Left ventricle myocardium superior (tissue), 1 donor: ENCODE measurements at regions not wholly inside any gene's neighbourhood (a gene's known extent, or its start where the extent isn't known, plus 50 kb on each side); places are given as distances from the start of the nearest gene placed in this dataset.

Experiments used
- ATAC-seq: fragments of 200-7000 bp; cut with Tn5 transposase; one replicate; pipeline ENCODE4 v1.9.1; 2020; ENCODE audit warnings: mild to moderate bottlenecking, moderate library complexity
- DNase-seq: peaks from one replicate; pipeline ENCODE4 v3.0.0-alpha.2; 2020
- intact Hi-C: fragments of 100-400 bp; cut with micrococcal nuclease; formaldehyde crosslinking; loops from one replicate; pipeline ENCODE4 v1.11.0; 2022
- donor health status: DM: no; HTN: yes; CAD: no; lungs with severe emphysema.

- intact Hi-C loops, result no loop called here
- DNase-seq, result no peak
- ATAC-seq, result no peak
Measured at GRCh38 chr6:91304521-91304920, 717.6 kb upstream of the MAP3K7 start.

GRCh38 chr6:91303326-91303725 is 716.5 kb upstream of the MAP3K7 start:
- DNase-seq (no peak), ATAC-seq (no peak)
- intact Hi-C loops, result no loop called here

GRCh38 chr6:91299544-91300491 is 712.9 kb upstream of the MAP3K7 start:
- intact Hi-C loops, result no loop called here
- DNase-seq (peak; percentile 29), ATAC-seq (peak; percentile 99)

- DNase-seq, result no peak
- intact Hi-C loops, result no loop called here
- no peak for ATAC-seq
Measured at GRCh38 chr6:91298543-91299145, 711.8 kb upstream of the MAP3K7 start.

- DNase-seq (no peak), ATAC-seq (no peak)
- intact Hi-C loops, result no loop called here
Measured at GRCh38 chr6:91293395-91293794, 706.5 kb upstream of the MAP3K7 start.

GRCh38 chr6:91291071-91291470 is 704.2 kb upstream of the MAP3K7 start:
- intact Hi-C loops, result no loop called here
- DNase-seq (no peak), ATAC-seq (no peak)

- intact Hi-C loops, result no loop called here
- DNase-seq (no peak), ATAC-seq (no peak)
Measured at GRCh38 chr6:91288741-91289140, 701.9 kb upstream of the MAP3K7 start.

GRCh38 chr6:91281901-91282300 is 695.0 kb upstream of the MAP3K7 start:
- intact Hi-C loops, result no loop called here
- ATAC-seq, result no peak
- no peak for DNase-seq

GRCh38 chr6:91280494-91280830 is 693.6 kb upstream of the MAP3K7 start:
- no peak for DNase-seq
- ATAC-seq, result no peak
- intact Hi-C loops, result no loop called here

GRCh38 chr6:91279740-91280493 is 693.0 kb upstream of the MAP3K7 start:
- ATAC-seq, result no peak
- intact Hi-C loops, result no loop called here

GRCh38 chr6:91278416-91278815 is 691.5 kb upstream of the MAP3K7 start:
- intact Hi-C loops, result no loop called here

More at GRCh38 chr6:91279740-91280493, 693.0 kb upstream of the MAP3K7 start:
- no peak for DNase-seq

GRCh38 chr6:91276315-91276714 is 689.4 kb upstream of the MAP3K7 start:
- DNase-seq (no peak), ATAC-seq (no peak)
- intact Hi-C loops, result no loop called here

More at GRCh38 chr6:91278416-91278815, 691.5 kb upstream of the MAP3K7 start:
- DNase-seq, result no peak
- ATAC-seq, result no peak

GRCh38 chr6:91273729-91274128 is 686.9 kb upstream of the MAP3K7 start:
- intact Hi-C loops, result no loop called here
- DNase-seq (peak; percentile 74), ATAC-seq (peak; percentile 99)

- DNase-seq (no peak), ATAC-seq (no peak)
- intact Hi-C loops, result no loop called here
Measured at GRCh38 chr6:91271807-91272206, 684.9 kb upstream of the MAP3K7 start.

- DNase-seq (no peak), ATAC-seq (no peak)
- intact Hi-C loops, result no loop called here
Measured at GRCh38 chr6:91268941-91269340, 682.1 kb upstream of the MAP3K7 start.

GRCh38 chr6:91267246-91267645 is 680.4 kb upstream of the MAP3K7 start:
- ATAC-seq, result no peak
- intact Hi-C loops, result no loop called here
- DNase-seq, result no peak

GRCh38 chr6:91266156-91266555 is 679.3 kb upstream of the MAP3K7 start:
- ATAC-seq (no peak), DNase-seq (no peak)
- intact Hi-C loops, result no loop called here

GRCh38 chr6:91243436-91243835 is 656.6 kb upstream of the MAP3K7 start:
- no peak for ATAC-seq
- no peak for DNase-seq
- intact Hi-C loops, result no loop called here

GRCh38 chr6:91242614-91242949 is 655.7 kb upstream of the MAP3K7 start:
- ATAC-seq (no peak), DNase-seq (no peak)
- intact Hi-C loops, result no loop called here

GRCh38 chr6:91241946-91242613 is 655.2 kb upstream of the MAP3K7 start:
- intact Hi-C loops, result no loop called here
- no peak for DNase-seq
- no peak for ATAC-seq
